ENCODE measurements at regions not wholly inside any gene's neighbourhood (a gene's known extent, or its start where the extent isn't known, plus 50 kb on each side); places are given as distances from the start of the nearest gene placed in this dataset.

DNA sequence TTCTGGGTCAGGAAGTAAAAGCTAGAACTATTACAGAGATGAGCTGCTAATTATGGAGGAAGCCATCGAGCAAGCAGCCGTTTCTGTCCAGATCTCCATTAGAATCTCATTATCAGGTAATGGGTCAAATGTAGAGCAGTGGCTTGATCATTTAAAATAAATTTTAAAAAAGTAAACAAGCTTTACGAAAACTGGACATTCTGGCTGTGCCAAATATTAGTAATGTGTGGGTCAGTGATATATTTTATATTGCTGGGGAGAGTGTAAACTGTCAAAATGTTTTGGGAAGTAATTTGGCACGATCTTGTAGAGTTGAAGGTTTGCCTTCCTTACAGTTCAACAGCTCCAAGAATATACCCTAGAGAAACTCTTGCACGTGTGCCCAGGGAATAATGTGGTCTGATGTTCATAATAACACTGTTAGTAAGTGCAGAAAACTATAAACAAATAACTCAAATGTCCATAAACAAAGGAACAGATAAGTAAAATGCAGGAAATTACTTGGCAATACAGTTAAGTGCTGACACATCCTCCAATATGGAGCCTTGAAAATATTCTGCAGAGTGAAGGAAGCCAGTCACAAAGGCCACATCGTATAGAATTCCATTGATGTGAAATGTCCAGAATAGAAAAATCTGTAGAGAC, 127.2 kb upstream of the UBL3 start:
- TF ChIP-seq, protein P1, sequence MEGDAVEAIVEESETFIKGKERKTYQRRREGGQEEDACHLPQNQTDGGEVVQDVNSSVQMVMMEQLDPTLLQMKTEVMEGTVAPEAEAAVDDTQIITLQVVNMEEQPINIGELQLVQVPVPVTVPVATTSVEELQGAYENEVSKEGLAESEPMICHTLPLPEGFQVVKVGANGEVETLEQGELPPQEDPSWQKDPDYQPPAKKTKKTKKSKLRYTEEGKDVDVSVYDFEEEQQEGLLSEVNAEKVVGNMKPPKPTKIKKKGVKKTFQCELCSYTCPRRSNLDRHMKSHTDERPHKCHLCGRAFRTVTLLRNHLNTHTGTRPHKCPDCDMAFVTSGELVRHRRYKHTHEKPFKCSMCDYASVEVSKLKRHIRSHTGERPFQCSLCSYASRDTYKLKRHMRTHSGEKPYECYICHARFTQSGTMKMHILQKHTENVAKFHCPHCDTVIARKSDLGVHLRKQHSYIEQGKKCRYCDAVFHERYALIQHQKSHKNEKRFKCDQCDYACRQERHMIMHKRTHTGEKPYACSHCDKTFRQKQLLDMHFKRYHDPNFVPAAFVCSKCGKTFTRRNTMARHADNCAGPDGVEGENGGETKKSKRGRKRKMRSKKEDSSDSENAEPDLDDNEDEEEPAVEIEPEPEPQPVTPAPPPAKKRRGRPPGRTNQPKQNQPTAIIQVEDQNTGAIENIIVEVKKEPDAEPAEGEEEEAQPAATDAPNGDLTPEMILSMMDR (IDR thresholded peaks at IDR 0.05; ENCODE audit: low read depth, low read length) = no peak
- no peak for TF ChIP-seq EZH2phosphoT487 (IDR thresholded peaks at IDR 0.05; ENCODE audit: low read depth)
